Activated T-cell treated with anti-CD3 and anti-CD28 coated beads, Interleukin-2, amount 50 U/mL, for 24 hours (primary cell): ENCODE measurements at regions not wholly inside any gene's neighbourhood (a gene's known extent, or its start where the extent isn't known, plus 50 kb on each side); places are given as distances from the start of the nearest gene placed in this dataset.
A peak's percentile ranks its signal among the peaks of the same experiment; 100 is the strongest.

Source experiments
- DNase-seq: peaks from one replicate; pipeline ENCODE4 v3.0.0-alpha.2; 2020
- H3K27ac Mint-ChIP-seq: 2 replicates; pipeline ENCODE4 v1.8.0; 2020; ENCODE audit warnings: mild to moderate bottlenecking, mixed read lengths
- H3K27me3 Mint-ChIP-seq: 2 replicates; pipeline ENCODE4 v1.8.0; 2020; ENCODE audit warnings: mixed read lengths
- H3K36me3 Mint-ChIP-seq: 2 replicates; pipeline ENCODE4 v1.8.0; 2020; ENCODE audit warnings: low read depth, mixed read lengths
- H3K4me1 Mint-ChIP-seq: 2 replicates; pipeline ENCODE4 v1.8.0; 2020; ENCODE audit warnings: low read depth, mixed read lengths
- H3K4me3 Mint-ChIP-seq: 2 replicates; pipeline ENCODE4 v1.8.0; 2020; ENCODE audit warnings: mild to moderate bottlenecking, moderate library complexity, mixed read lengths
- H3K9me3 Mint-ChIP-seq: 2 replicates; pipeline ENCODE4 v1.8.0; 2020; ENCODE audit warnings: mixed read lengths

DNA sequence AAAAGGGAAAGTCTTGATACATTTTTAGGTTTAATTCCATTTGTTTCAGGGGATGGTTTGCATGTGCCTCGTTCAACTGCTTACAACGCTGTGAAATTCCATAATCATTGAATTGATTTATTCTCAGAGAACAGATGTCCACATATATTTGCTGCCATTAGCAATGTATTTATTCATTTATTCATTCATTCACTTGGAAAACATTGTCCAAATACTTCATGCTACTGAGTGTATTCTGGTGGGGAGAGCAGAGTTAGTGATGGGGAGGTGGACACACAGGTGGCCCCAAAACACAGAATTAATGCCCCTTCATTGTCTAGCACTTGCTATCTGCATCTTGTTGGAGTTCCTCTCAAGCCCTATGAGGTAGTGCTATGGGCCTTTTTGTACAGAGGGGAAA lies 141.2 kb upstream of the PARP11 start:
- Mint-ChIP-seq H3K4me3 (no peak overlapping the region), H3K9me3 (no peaks in the 10 kb centered on the region), H3K36me3 (no peaks in the 10 kb centered on the region), H3K27me3 (no peaks in the 10 kb centered on the region), H3K4me1 (no peaks in the 10 kb centered on the region), H3K27ac (no peak overlapping the region)
- DNase-seq = no peak

DNA sequence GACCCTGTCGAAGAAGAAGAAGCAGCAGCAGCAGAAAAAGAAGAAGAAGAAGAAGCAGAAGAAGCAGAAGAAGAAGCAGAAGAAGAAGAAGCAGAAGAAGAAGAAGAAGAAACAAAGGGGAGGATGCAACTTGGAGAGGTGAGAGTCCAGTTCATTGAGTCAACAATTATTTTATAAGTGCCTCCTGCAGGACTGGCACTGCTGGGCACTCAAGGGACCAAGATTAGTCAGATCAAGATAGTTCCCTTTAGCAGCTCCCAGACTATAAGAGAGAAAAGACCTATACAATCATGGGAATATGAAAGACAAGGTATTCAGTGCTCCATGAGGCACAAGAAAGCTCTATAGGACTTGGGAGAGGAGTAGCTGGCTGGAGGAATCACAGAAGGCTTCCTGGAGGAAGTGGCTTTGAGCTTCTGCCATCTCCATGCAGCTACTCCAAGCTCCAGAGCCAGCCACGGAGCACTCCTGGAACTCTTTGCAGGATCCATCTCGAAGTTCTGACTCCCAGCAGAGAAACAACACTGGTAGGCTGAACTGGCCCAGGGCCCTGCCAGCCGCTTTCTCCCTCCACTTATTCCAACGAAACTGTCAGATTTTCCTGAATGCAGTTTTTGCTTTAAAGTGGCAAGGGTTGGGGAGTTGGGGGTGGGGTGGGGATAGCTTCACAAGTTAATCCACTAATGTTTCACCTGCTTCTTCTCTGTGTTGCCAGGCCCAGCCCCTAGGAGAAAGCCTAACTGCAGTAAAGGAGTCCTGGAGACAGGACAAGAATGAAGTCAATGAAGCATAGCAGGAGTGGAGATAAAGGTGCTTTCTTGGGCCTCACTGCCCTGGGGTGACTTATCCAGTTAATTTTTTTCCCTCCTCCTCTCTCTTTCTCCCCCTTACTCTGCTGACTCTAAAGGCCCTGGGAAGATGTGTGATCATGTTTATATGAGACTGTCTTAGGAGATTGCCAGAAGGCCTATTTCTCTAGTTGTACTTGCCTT lies 140.1 kb upstream of the PARP11 start:
- H3K9me3 Mint-ChIP-seq = no peaks in the 10 kb centered on the region
- no peak overlapping the region for H3K27ac Mint-ChIP-seq
- DNase-seq = no peak

GRCh38 chr12:4012073-4012472 lies 138.9 kb upstream of the PARP11 start:
- no peaks in the 10 kb centered on the region for H3K9me3 Mint-ChIP-seq
- H3K27ac Mint-ChIP-seq = no peak overlapping the region
- H3K36me3 Mint-ChIP-seq = no peaks in the 10 kb centered on the region
- no peak overlapping the region for H3K4me3 Mint-ChIP-seq
- DNase-seq = no peak
- no peaks in the 10 kb centered on the region for H3K27me3 Mint-ChIP-seq
- H3K4me1 Mint-ChIP-seq = no peaks in the 10 kb centered on the region

More for the DNA sequence above, 140.1 kb upstream of the PARP11 start:
- Mint-ChIP-seq H3K4me3 (no peak overlapping the region), H3K36me3 (no peaks in the 10 kb centered on the region), H3K4me1 (no peaks in the 10 kb centered on the region), H3K27me3 (no peaks in the 10 kb centered on the region)

DNA sequence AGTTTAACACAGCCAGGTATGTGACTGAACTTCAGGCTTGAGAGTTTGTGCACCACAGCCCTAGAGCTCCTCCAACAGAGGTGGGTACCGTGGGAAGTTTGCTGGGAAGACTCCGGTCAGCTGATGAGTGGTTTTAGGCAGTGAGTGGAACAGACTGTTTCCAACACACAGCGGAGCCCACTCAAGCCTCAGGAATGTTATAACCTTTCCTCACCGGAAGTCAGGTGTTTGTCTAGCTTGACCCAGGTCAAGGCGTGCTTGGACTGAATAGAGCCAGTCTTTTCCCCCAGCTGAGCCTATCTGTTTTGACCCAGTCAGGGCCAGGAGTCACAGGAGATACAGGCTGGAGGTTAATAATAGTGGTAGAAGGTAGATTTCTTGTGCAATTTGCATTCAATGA lies 138.4 kb upstream of the PARP11 start:
- H3K9me3 Mint-ChIP-seq = no peaks in the 10 kb centered on the region
- H3K36me3 Mint-ChIP-seq = no peaks in the 10 kb centered on the region
- H3K4me3 Mint-ChIP-seq = no peak overlapping the region
- no peak overlapping the region for H3K27ac Mint-ChIP-seq
- no peaks in the 10 kb centered on the region for H3K27me3 Mint-ChIP-seq
- H3K4me1 Mint-ChIP-seq = no peaks in the 10 kb centered on the region
- no peak for DNase-seq

DNA sequence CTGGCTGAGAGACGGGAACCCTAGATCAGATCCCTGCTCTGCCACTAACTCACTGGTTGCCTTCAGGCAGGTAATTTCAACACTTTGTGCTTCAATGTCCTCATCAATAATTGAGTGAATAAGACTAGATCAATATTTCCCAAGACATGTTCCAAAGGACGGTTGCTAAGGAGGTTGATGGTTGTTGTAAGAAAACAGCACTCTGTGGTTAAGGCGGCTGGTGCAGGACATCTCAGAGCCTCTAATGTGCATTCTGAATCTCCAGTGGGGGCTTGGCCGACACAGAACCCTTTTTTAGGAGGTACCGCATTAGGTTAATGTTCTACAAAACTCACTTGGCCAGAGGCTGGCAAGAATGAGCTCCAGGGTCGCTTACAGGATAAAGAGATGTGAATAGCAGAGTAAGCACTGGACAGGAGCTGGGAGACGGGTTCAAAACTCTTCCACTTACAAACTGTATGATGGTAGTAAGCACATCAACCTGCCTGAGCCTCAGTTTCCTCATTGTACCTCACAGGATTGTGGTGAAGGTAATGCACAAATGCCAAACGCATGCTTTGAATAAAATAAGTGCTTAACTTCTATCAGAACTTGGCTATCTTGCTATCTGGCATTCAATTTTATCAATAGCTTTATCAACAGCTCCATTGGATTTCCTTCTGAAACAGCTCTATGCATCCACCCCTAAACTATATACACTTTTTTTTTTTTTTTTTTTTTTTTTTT lies 136.9 kb upstream of the PARP11 start:
- H3K4me1 Mint-ChIP-seq = no peaks in the 10 kb centered on the region
- no peaks in the 10 kb centered on the region for H3K27me3 Mint-ChIP-seq
- H3K36me3 Mint-ChIP-seq = no peaks in the 10 kb centered on the region
- H3K27ac Mint-ChIP-seq = no peak overlapping the region
- DNase-seq = no peak
- no peaks in the 10 kb centered on the region for H3K9me3 Mint-ChIP-seq
- H3K4me3 Mint-ChIP-seq = no peak overlapping the region

- no peak for DNase-seq
- Mint-ChIP-seq H3K4me1 (no peaks in the 10 kb centered on the region), H3K9me3 (no peaks in the 10 kb centered on the region), H3K27ac (no peak overlapping the region), H3K36me3 (no peaks in the 10 kb centered on the region), H3K4me3 (no peak overlapping the region), H3K27me3 (no peaks in the 10 kb centered on the region)
These were observed 133.5 kb upstream of the PARP11 start for GRCh38 chr12:4006743-4007142.

GRCh38 chr12:4005851-4006430 lies 132.7 kb upstream of the PARP11 start:
- Mint-ChIP-seq H3K27ac (no peak overlapping the region), H3K4me3 (no peak overlapping the region), H3K9me3 (no peaks in the 10 kb centered on the region), H3K36me3 (no peaks in the 10 kb centered on the region), H3K27me3 (no peaks in the 10 kb centered on the region), H3K4me1 (no peaks in the 10 kb centered on the region)
- no peak for DNase-seq

DNA sequence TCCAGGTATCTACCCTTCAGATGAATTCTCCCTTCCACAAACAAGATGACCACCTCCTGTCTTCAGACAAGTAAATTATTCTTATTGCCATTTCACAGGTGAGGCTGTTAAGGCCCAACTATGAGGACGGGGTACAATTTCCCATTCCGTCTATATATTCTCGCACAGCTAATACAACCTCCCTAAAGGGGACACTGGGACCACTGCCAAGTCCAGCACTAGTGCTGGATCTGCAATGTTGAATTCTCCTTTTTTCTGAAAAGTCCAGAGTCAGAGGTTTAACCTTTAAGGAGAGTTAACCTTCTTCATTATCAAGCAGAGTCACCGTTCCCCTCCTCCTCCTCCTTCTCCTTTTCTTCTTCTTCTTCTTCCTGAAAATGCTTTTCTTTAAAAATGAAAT lies 130.4 kb upstream of the PARP11 start:
- Mint-ChIP-seq H3K36me3 (no peaks in the 10 kb centered on the region), H3K27ac (no peak overlapping the region), H3K4me1 (peaks cover 11% of the 10 kb centered on the region), H3K9me3 (no peaks in the 10 kb centered on the region), H3K27me3 (no peaks in the 10 kb centered on the region), H3K4me3 (no peak overlapping the region)
- no peak for DNase-seq

DNA sequence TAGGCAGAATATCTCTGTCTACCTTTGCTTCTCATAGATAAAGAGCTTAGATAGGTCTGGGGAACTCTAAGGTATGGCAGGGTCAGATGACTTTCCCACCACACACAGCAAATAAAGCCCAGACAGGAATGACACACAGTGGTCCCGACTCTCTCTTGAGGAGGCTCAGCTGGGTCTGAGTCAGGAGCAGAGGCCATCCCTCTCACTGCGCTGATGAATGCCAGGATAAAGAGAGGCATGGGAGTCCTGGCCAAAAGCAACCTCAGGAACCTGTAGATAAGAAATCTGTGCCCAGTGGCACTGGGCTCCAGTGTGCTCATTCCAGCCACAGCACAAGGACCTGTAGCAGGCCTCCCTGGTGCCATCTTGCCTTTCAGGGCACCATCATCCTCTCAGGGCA lies 129.4 kb upstream of the PARP11 start:
- DNase-seq = no peak
- H3K36me3 Mint-ChIP-seq = no peaks in the 10 kb centered on the region
- no peak overlapping the region for H3K27ac Mint-ChIP-seq
- H3K4me1 Mint-ChIP-seq = peaks cover 16% of the 10 kb centered on the region
- H3K27me3 Mint-ChIP-seq = no peaks in the 10 kb centered on the region
- H3K9me3 Mint-ChIP-seq = no peaks in the 10 kb centered on the region
- H3K4me3 Mint-ChIP-seq = no peak overlapping the region

GRCh38 chr12:4001841-4002240 lies 128.6 kb upstream of the PARP11 start:
- Mint-ChIP-seq H3K27me3 (no peaks in the 10 kb centered on the region), H3K4me1 (peaks cover 20% of the 10 kb centered on the region), H3K9me3 (no peaks in the 10 kb centered on the region), H3K36me3 (no peaks in the 10 kb centered on the region), H3K4me3 (no peak overlapping the region), H3K27ac (no peak overlapping the region)
- no peak for DNase-seq

DNA sequence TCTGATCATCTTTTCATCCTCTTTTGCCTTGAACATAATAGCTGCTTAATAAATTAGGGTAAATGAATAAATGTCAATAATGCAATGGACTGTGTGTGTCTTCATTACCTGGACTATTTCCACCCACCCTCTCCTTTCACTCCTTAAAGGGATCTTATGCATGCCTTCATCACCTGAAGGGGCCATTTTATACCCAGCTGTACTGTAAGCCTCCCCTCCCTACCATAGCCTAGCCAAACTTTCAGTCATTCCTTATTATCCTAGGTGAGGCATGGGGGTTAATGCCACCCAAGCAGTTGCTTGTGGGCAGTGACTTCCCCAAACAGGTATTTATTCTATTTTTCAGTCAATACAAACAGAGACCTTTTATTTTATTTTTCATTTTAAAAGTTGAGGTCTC lies 127.8 kb upstream of the PARP11 start:
- no peaks in the 10 kb centered on the region for H3K36me3 Mint-ChIP-seq
- H3K9me3 Mint-ChIP-seq = no peaks in the 10 kb centered on the region
- peaks cover 22% of the 10 kb centered on the region for H3K4me1 Mint-ChIP-seq
- no peak for DNase-seq
- H3K4me3 Mint-ChIP-seq = no peak overlapping the region
- H3K27ac Mint-ChIP-seq = no peak overlapping the region
- H3K27me3 Mint-ChIP-seq = no peaks in the 10 kb centered on the region

DNA sequence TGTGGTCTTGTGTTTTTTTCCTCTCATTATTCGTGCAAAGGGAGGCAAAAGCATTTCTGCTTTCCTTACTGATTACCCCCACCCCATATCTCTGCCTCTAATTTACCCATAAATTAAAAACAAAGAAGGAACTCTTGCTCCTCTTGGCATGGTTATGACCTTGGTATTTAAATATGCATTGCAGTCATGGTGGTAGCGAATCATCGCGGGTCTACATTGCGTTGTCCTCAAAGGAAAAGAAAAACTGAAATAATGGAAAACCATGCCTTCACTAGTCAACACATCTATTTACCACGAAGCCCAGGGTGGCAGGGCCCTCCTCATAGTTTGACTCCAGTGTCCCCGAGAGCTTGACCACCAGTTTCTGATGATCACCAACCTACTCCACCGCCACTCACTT lies 126.7 kb upstream of the PARP11 start:
- no peaks in the 10 kb centered on the region for H3K27me3 Mint-ChIP-seq
- no peak overlapping the region for H3K27ac Mint-ChIP-seq
- no peaks in the 10 kb centered on the region for H3K36me3 Mint-ChIP-seq
- H3K9me3 Mint-ChIP-seq = no peaks in the 10 kb centered on the region
- no peak overlapping the region for H3K4me3 Mint-ChIP-seq
- DNase-seq = no peak
- peaks cover 25% of the 10 kb centered on the region for H3K4me1 Mint-ChIP-seq

DNA sequence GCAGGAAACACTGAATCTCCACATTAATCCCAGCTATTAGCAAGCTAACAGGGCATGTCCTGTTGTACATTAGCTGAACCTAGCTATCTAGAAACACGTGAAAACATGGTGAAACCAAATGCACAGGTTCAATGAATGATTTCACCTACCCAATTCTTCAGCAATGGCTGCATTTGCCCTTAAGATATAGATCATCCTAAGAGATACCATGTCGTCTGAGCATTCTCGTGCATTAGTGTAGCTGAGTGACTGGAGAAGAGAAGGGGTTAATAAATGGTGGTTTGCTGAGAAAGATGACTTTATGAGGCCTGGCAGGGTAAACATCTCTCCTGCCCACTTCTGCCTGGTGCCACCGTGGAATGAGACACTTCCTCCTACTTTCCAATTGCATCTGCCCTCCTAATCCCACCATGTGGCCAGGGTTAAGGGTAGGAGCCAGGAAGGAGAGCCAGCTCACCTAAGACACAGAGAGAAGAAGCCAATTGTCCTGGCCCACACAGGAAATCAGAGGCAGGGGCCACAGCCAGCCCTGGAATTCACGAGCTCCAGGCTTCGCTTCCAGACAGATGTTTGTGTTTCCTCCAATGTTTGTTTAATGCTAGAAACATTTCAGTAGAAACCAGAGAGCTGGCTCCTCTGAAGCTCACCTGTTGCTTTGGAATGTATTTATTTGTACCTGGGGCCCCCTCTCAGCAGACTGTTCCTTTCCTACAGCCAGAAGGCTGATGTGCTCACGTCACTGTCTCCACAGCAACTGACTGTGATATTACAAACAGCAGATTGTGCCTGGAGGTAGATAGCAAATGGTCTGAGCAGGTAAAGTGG lies 126.0 kb upstream of the PARP11 start:
- Mint-ChIP-seq H3K36me3 (no peaks in the 10 kb centered on the region), H3K9me3 (no peaks in the 10 kb centered on the region), H3K27me3 (no peaks in the 10 kb centered on the region), H3K4me3 (no peak overlapping the region), H3K4me1 (peaks cover 25% of the 10 kb centered on the region), H3K27ac (peak overlapping the region; percentile 6)
- no peak for DNase-seq

GRCh38 chr12:3998397-3998796 lies 125.2 kb upstream of the PARP11 start:
- Mint-ChIP-seq H3K36me3 (no peaks in the 10 kb centered on the region), H3K9me3 (no peaks in the 10 kb centered on the region), H3K4me3 (no peak overlapping the region), H3K27ac (no peak overlapping the region), H3K4me1 (peaks cover 25% of the 10 kb centered on the region), H3K27me3 (no peaks in the 10 kb centered on the region)
- DNase-seq = no peak
